ENCODE measurements at regions not wholly inside any gene's neighbourhood (a gene's known extent, or its start where the extent isn't known, plus 50 kb on each side); places are given as distances from the start of the nearest gene placed in this dataset.

DNA sequence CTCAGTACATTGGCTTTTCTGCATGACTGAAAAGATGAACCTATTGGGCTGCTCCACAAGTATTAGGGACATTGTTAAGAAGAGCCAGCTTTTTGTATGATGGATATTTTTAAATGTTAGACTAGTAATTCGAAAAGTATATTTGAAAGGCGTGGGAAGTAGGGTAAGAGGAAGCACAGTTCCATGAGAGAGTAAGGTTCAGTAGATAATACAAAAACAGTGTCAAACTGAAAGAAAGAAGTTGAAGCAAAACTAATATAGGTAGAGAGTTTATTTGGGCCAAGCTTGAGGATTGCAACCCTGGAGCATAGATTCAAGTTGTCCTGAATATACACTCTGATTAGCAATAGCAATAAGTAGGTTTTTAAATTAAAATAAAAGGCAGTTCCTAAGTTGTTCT, 193.9 kb downstream of the RASSF9 start:
- no peak for DNase-seq

DNA sequence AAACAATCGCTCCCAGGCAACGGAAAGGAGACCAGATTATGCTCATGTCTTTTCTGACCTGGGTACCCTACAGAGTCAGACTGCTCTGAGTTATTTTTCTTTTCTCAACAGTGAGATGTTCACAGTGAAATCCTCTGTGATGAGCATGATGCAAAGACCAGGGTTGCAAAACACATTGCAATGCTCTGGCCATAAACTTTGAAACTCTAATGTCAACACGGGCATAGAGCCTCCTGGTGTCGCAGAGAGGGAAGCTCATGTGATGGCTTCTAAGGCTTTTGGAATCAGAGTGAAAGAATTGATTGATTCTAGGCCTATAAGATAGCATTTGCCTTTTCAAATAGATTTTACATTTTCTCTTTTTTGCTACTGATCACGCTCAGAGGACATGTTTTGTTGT, 193.4 kb downstream of the RASSF9 start:
- DNase-seq: no peak

DNA sequence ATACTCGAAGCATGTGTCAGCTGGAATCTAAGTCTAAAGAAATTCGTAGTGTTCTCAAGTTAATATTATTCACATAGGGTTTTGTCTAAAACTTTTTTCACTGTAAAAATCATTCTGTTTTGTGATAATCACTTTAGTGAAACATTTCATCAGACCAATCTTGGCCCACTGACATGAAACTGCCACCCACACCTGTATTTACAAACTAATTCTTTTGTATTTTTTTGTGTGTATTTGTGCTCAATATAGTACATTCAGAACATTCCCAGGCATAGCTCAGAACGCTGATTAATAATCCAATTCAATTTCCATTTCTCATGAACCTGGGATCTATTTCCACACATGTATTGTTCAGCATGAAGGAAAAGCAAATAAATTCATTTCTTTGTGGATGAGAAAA, 191.7 kb downstream of the RASSF9 start:
- no peak for DNase-seq

DNA sequence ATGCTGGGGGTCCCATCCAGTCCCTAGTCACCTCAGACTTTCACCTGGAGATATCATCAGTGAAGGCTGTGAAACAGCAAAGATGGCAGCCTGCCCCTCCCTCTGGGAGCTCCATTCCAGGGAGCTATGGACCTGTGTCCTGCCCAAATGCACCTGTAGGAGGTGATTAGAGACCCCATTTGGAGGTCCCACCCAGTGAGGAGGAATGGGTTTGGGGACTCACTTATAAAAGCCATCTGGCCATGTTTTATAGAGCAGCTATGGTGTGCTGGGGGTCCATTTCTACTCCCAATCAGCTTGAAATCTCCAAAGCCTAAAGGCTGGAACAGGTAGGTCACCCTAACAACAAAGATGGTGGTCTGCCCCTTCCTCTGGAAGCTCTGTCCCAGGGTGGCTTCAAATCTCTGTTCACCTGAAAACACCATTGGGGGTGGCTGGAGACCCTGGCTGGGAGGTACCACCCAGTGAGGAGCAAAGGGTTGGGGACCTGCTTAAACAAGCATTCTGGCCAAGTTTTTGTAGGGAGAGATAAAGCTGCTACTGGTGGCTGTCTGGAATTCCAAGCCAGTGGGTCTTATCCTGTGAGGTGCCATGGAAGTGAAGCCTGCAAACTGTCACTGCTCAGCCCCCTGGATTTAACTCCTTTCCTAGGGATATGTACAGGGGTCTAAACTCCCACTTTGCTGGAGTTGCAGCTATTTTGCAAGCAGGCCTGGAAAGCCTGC, 182.3 kb downstream of the RASSF9 start:
- DNase-seq: no peak

DNA sequence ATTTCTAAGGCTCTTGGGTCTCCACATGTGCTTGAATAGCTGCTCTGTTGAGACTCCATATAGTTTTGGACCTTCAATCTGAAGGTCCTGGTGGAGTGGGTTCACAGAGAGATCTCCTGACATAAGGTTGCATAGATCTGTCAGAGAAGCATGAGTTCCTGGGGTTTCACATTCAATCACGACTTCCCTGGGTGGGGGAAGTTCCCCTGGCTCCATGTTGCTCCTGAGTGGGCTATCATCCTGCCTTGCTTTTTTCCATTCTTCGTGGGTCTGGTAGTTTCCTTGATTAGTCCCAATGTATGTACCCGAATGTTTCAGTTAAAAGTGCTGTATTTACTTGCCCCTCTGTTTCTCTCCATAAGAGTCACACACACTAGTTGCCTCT, 181.8 kb downstream of the RASSF9 start:
- DNase-seq: no peak

DNA sequence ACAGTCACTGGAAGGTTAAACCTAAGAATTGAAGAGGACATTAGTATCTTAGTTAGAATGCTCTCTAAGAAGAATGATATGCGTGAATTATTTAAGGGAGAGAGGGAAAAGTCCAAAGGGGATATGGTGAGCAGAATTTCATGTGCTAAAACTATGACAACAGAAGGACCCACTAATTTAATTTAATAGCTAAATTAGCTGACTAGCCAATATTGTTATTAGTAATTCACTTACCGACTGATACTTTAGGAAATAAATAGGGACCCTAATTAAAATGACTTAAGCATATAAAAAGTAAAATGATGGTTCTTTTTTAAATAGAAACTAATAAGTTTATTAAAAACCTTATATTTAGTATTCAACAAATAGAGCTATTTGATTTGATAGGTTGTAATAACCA, 179.6 kb downstream of the RASSF9 start:
- DNase-seq: no peak

DNA sequence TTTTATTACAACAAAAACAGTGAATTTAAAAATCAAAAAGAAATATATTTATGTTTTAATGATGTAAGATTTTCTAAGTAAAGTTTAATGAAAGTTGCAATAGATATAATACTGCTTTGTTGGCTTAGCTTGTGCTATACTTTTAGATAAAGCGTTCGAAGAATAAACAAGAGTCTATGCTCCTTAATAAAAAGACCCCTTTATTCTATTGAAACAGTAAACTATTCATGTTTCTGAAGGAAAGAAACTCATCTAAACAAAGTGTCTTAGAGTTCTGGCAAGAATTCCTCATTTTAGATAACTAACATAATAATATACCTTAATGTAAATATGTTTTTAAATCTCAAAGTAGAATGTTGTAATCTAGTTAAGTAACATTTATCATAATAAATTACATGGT, 179.0 kb downstream of the RASSF9 start:
- no peak for DNase-seq

DNA sequence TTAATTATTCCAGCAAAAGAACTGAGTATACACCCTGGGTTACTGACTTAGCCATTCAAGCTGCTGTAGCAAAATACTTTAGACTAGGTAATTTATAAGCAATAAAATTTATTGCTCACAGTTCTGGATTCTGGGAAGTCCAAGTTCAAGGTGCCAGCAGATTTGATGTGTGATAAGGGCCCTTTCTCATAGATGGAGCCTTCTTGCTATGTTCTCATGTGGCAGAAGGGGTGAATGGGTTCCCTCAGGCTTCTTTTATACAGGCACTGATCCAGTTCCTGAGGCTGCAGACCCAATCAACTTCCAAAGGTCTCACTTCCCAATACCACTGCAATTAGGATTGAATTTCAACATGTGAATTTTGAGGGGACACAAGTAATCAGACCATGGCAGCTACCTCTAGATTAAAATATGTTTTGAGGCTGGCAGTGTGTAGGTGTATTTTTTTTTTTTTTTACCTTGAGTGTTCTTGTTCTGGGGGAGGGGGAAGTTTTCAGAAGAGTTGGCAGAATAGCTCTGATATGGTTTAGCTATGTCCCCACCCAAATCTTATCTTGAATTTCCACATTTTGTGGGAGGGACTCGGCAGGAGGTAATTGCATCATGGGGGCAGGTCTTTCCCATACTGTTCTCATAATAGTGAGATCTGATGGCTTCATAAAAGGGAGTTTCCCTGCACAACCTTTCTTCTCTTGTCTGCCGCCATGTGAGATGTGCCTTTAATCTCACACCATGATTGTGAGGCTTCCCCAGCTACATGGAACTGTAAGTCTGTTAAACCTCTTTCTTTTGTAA, 178.2 kb downstream of the RASSF9 start:
- DNase-seq: no peak

DNA sequence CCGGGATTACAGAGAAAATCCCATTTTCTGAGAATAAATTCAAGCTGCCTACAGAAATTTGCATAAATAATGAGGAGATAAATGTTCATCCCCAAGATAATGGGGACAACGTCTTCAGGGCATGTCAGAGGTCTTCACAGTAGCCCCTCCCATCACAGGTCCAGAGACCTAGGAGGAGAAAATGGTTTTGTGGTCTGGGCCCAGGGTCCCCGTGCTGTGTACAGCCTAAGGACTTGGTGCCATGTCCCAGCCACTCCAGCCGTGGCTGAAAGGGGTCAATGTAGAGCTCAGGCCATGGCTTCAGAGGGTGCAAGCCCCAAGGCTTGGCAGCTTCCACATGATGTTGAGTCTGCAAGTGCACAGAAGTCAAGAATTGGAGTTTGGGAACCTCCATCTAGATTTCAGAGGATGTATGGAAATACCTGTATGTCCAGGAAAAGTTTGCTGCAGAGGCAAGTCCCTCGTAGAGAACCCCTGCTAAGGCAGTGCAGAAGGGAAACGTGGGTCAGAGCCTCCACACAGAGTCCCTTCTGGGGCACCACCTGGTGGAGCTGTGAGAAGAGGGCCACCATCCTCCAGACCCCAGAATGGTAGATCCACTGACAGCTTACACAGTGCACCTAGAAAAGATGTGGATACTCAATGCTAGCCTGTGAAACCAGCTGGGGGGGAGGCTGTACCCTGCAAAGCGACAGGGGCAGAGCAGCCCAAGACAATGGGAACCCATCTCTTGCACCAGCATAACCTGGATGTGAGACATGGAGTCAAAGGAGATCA, 176.3 kb downstream of the RASSF9 start:
- no peak for DNase-seq

DNA sequence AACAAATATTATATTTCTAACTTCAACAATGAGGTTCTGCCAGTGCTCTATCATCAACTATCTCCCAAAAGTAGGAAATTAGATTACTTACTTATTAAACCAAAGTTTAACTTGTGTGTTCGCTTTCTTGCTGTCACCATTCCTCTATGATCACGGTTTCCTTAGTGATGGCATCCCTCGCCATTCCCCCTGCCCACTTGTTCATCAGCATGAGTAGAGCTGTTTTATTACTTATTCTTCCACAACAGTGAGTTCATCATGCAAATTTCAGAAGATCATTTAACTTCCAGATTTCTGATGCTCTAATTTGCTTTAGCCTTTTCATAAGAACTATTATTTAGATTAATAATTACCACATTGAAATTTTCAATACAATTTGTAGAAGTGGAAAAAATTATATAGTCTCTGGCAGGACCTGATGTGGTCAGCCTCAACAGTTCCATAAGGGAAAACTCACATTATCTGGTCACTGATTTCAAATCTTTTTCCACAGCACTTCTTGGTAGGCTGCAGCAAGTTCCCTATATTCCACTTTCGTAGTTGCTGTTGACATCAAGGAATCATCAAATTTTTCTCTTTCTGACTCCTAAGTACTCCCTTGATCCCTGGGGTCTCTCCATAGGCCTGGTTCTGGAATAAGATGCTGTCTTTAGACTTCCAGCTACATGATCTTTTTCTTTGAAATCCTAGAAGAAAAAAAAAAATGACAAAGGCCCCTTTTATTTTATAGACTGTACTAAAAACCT, 174.6 kb downstream of the RASSF9 start:
- DNase-seq: no peak

DNA sequence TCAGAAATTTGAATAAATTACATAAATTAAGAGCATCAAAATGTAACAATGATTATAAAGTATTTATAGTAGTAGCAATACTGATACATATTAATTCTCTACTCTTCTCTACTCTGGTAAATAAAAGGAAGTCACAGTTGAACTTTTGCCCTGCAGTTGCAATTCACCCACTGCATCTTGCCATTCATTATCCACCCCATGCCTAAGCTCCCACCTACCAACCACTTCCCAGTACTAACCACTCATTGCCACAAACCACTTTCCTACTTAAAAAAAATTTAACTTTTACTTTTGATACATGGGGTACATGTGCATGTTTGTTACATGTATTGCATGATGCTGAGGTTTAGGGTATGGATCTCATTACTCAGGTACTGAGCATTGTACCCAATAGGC, 174.0 kb downstream of the RASSF9 start:
- no peak for DNase-seq

DNA sequence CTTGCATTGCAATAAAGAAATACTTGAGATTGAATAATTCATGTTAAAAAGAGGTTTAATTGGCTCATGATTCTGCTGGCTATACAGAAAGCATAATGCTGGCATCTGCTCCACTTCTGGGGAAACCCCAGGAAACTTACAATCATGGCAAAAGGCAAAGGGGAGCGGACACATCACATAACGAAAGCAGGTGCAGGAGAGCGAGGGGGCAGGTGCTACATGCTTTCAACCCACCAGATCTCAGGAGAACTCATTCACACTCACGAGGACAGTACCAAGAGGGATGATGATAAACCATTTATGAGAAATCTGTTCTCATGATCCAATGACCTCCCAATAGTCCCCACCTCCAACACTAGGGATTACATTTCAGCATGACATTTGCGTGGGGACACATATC, 172.6 kb downstream of the RASSF9 start:
- no peak for DNase-seq

DNA sequence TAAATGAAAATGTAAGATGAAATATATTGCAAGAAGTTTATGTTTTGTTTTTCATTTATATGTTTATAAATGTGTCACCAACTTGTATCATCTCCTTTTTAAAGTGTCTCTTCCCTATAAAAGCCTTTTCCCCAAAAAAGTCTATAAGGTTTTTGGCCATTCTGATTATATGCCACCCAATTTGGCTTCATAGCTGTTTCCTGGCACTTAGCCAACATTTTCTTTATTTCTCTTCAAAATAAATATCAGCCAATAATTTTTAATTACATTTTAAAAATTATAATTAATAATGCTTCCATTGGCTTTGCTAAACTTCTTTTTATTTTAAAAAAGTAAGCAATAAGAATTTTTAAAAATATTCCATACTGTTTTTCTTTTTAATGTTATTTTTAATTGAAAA, 171.8 kb downstream of the RASSF9 start:
- no peak for DNase-seq

DNA sequence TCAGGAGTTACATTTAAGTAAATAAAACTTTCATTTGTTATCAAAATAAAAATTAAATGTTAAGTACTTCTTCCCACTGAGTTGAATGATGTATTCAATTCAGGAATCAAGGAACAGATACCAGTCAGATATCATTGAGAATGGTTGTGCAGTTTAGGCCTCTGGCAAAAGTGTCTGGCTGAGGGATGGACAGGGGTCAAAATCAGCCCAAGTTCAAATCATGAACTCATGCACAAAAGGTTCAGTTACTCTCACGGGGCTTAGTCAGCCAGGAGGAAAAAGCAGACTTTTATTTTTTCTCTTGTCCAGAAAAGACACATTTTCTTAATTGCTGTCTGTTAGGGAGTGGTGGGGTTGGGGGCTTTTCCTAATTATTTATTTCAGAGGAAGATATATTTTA, 166.3 kb downstream of the RASSF9 start:
- no peak for DNase-seq

DNA sequence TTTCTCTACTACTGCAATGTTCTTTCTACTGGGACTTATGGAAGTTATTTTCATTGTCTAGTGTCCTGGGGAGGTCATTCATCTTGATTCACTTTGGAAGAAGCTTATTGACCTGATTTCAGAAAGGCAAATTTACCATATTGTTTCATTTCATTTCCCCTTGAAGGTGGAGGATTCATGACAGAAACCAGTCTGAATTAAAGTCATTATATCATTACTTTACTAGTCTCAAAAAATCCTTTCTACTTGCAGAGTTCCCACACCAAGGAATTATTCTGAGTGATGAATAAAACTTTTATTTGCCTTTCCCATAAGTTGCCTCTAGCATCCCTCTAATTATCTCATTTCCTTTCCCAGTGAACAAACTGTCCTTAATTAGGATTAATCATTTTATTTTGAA, 163.8 kb downstream of the RASSF9 start:
- DNase-seq: no peak

DNA sequence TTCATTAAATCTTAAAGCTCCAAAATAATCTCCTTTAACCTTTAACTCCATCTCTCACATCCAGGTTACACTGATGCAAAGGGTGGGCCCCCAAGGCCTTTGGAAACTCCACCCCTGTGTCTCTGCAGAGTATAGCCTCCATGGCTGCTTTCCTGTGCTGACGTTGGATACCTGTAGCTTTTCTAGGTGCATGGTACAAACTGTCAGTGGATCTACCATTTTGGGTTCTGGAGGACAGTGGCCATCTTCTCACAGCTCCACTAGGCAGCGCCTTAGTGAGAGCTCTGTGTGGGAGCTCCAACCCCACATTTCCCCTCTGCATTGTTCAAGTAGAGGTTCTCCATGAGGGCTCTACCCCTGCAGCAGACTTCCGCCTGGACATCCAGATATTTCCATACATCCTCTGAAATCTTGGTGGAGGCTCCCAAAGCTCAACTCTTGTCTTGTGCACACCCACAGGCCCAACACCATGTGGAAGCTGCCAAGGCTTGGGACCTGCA, 162.2 kb downstream of the RASSF9 start:
- DNase-seq: no peak

DNA sequence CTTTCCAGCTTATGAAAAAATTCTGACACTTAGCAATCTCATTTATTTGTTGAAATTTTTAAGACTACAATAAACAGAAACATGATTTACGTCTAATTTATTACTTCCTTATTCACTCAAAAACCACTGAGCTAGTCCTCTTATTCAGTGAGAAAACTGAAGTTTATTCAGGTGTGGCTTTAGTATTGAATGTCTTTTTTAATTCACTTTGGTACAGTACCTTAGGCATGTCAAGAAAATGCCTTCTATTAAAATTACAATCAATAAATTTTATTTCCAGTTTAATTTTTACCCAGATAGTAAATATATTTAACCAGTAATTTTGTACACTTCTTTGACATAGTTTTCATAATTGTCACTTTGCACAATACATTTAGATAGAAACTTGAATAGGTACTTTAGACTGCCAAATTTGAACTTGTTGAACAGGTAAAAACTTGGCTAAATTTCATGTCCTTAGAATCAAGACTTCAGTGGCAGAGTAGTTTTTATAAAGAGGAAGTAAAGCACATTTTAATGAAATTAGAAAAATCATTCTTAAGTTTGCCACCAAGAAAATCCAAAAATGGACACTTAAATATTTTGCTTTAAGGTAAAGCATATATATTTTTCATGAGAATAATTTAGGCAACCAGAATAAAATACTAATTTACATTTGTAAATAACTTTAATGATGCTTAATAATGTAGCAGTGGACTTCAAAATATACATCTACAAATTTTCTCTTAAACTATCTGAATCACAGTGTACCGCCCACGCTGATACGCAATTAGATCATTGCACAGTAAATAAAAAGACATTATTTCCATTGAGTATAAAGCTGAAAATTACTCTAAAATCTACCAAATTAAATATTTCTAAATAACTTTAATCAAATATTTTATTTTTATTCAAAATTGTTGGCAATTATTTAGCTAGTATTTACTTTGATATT, 159.1 kb downstream of the RASSF9 start:
- no peak for DNase-seq

DNA sequence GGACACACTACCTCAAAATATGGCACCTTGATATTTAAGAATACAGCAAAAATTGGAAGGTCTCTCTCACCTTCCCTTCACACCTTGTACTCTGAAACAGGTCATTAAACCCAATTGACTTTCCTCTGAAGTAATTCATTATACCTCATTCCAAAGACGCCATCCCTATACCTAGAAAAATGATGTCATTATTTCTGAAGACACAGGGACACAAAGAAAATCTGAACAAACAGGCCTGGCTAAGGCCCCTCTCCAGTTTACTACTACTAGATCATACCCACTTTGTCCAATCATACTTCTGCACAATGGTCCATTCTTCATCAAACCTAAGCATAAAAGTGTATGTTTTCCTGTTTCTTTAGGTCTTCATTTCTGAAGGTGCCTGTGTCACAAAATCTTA, 156.9 kb downstream of the RASSF9 start:
- DNase-seq: no peak

DNA sequence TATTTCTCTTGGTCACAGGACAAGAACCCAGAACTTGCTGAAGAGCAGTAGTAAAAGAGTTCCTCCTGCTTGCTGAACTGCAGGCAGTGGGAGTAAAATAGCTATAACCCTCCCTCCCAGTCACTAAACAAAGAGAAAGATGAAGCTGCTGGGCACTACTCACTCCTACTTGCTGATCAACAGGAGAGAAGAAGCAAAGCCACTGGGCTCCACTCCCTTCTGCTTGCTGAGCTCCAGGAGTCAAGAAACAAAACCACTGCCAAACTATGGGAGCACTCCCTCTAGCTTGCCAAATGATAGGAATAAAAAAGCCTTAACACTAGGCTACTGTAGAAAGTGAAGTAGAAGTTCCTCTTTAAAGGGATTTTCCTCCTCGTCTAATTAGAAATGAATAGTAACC, 155.3 kb downstream of the RASSF9 start:
- DNase-seq: no peak

DNA sequence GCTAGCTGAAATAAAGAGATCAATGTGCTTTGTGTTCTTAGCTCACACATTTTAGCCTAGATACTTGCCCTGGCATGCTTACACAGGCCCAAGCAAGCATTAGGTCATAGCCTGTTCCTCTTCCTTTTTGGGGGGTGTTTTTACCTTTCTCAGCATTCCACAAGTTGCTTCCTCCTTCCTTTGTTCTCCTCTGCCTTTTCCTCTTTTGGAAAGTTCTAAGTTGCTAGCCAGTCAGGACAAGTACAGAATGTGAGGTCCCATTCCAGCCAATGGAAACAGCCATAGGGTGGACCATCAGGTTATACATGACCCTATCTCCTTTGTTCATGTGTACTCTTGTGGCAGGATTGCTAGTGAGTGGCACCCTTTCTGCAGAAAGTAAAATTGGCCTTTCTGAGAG, 154.9 kb downstream of the RASSF9 start:
- DNase-seq: no peak

DNA sequence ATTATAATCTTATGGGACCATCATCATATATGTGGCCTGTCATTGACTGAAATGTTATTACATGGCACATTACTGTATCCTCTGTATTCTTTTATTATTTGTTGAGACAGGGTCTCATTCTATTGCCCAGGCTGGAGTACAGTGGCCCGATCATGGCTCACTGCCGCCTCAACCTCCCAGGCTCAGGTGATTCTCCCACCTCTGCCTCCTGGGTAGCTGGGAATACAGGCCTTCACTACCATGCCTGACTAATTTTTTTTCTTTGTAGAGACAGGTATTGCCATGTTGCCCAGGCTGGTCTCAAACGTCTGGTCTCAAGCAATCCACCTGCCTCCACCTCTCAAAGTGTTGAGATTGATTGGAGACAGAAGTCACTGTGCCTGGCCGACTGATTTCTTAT, 153.2 kb downstream of the RASSF9 start:
- DNase-seq: no peak

DNA sequence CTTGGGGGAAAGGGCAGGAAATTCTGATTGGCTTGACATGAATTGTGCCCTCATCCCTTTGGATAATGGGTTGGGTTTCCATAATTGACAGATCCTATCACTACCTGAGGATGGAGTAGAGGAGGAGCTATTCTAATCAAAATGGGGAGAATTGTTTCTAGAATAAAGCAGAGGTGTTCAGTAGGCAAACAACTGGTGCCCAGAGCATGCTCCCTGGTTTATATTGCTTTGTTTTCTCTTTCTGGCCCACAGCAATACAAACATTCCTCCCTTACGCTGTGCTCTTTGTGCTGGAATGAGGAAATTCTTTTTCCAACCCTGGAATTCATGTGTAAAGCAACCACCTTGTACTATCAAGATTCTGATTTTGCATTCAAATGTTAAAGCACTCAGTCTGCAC, 147.4 kb downstream of the RASSF9 start:
- no peak for DNase-seq
